HepG2 (cell line): ENCODE measurements at regions not wholly inside any gene's neighbourhood (a gene's known extent, or its start where the extent isn't known, plus 50 kb on each side); places are given as distances from the start of the nearest gene placed in this dataset.

Experiments
- ATAC-seq: fragments of 200-7000 bp; cut with Tn5 transposase; 3 replicates; pipeline ENCODE4 v1.9.1; 2020; ENCODE audit warnings: mild to moderate bottlenecking, moderate library complexity
- BruUV-seq: library from RNA; stranded (reverse); fragments of 400-500 nt; replicated peaks from 2 replicates; lab custom pipeline; 2021; lab: Mats Ljungman, UMichigan
- CTCF ChIA-PET: fragments of 300-600 bp; formaldehyde crosslinking; extraction: SDS; loops from one replicate; lab custom pipeline; 2021; ENCODE audit warnings: low total read pairs, inconsistent platforms, low intra/inter-chr PET ratio; lab: Yijun Ruan, JAX
- POLR2A ChIA-PET: fragments of 350-600 bp; sonication (Branson Sonifier 250); formaldehyde crosslinking; loops from one replicate; lab custom pipeline; 2020; ENCODE audit warnings: antibody characterized with exemption, inconsistent platforms; lab: Yijun Ruan, JAX
- DNase-seq: peaks from one replicate; pipeline ENCODE4 v3.0.0-alpha.2; 2015; ENCODE audit warnings: low spot score
- FAIRE-seq: peaks from 3 replicates; lab custom pipeline; 2011; peaks lifted over from hg19 to GRCh38; lab: Jason Lieb, UNC
- H2AFZ ChIP-seq: one replicate; pipeline ENCODE4 v1.6.1; 2011; ENCODE audit warnings: low read length, inconsistent platforms
- H3K27ac ChIP-seq: fragments of 300-600 bp; 3 replicates; pipeline ENCODE4 v1.8.0; 2011; ENCODE audit warnings: mixed run types, mild to moderate bottlenecking, mixed read lengths, low read length, inconsistent platforms; ENCODE audit not compliant: insufficient read depth; ENCODE audit errors: extremely low read length
- H3K27me3 ChIP-seq, 2 experiments: fragments of 200-600 bp in 1 of 2; 2 replicates in 1 of 2; 3 replicates in 1 of 2; pipeline versions ENCODE4 v1.6.0 to v1.8.0; 2011; ENCODE audit warnings: low read length in 2 of 2, mild to moderate bottlenecking in 2 of 2, moderate library complexity in 2 of 2, inconsistent platforms in 1 of 2; ENCODE audit not compliant: insufficient read depth in 2 of 2, control insufficient read depth in 1 of 2
- H3K36me3 ChIP-seq, 2 experiments: fragments of 200-600 bp in 1 of 2; replicated peaks in 1 of 2; 2 replicates in 1 of 2; 3 replicates in 1 of 2; pipeline versions ENCODE4 v1.5.1 to v1.8.0; 2011; ENCODE audit warnings: low read length in 2 of 2, inconsistent platforms in 1 of 2; ENCODE audit not compliant: insufficient read depth in 2 of 2, control insufficient read depth in 1 of 2
- H3K4me1 ChIP-seq: 2 replicates; pipeline ENCODE4 v1.5.1; 2012; ENCODE audit warnings: low read length, inconsistent platforms; ENCODE audit not compliant: insufficient read depth
- H3K4me2 ChIP-seq: 2 replicates; pipeline ENCODE4 v1.6.0; 2011; ENCODE audit warnings: low read depth, low read length, inconsistent platforms
- H3K4me3 ChIP-seq, 3 experiments: fragments of 200-600 bp in 1 of 3; sonication (generic), shearing (Covaris generic) in 1 of 3; replicated peaks in 1 of 3; 2 replicates each; pipeline ENCODE4 v1.5.1; 2011 to 2016; ENCODE audit warnings: low read length in 3 of 3, inconsistent platforms in 2 of 3, low read depth in 2 of 3, mild to moderate bottlenecking in 2 of 3, control low read depth in 1 of 3, mixed read lengths in 1 of 3; ENCODE audit not compliant: insufficient read depth in 1 of 3
- H3K79me2 ChIP-seq: one replicate; pipeline ENCODE4 v1.6.1; 2011; ENCODE audit warnings: low read length, inconsistent platforms; ENCODE audit not compliant: insufficient read depth
- H3K9ac ChIP-seq: 2 replicates; pipeline ENCODE4 v1.6.0; 2011; ENCODE audit warnings: mild to moderate bottlenecking, low read depth, low read length, inconsistent platforms; ENCODE audit not compliant: insufficient read depth
- H3K9me3 ChIP-seq: 2 replicates; pipeline ENCODE4 v1.5.1; 2012; ENCODE audit warnings: mild to moderate bottlenecking, low read length
- H4K20me1 ChIP-seq: 2 replicates; pipeline ENCODE4 v1.6.0; 2011; ENCODE audit warnings: inconsistent platforms, mild to moderate bottlenecking, low read length, moderate library complexity; ENCODE audit not compliant: insufficient read depth
- ATF7 ChIP-seq, 2 experiments: fragments of 450-650 bp in 1 of 2; sonication (generic) in 1 of 2; formaldehyde crosslinking in 1 of 2; IDR thresholded peaks; 2 replicates each; pipeline versions ENCODE4 v1.4.0 to v1.6.1; 2016 to 2020; ENCODE audit warnings: antibody characterized with exemption in 1 of 2, mild to moderate bottlenecking in 1 of 2, missing genetic modification reagents in 1 of 2
- HDAC2 ChIP-seq: sonication (generic); formaldehyde crosslinking; IDR thresholded peaks from 2 replicates; pipeline ENCODE4 v1.4.0; 2020; ENCODE audit warnings: missing genetic modification reagents
- MIER2 ChIP-seq: IDR thresholded peaks from 2 replicates; pipeline ENCODE4 v1.6.1; 2016; ENCODE audit warnings: missing biosample characterization, missing genetic modification reagents
- POLR2AphosphoS5 ChIP-seq: IDR thresholded peaks from 2 replicates; pipeline ENCODE4 v1.6.1; 2012; ENCODE audit warnings: low read depth, low read length
- PTBP1 ChIP-seq: fragments of 200-400 bp; formaldehyde crosslinking; IDR thresholded peaks from 2 replicates; pipeline ENCODE4 v1.6.1; 2018; ENCODE audit warnings: low read length, low read depth; ENCODE audit not compliant: poor library complexity, severe bottlenecking
- SCMH1 ChIP-seq: sonication (generic); formaldehyde crosslinking; IDR thresholded peaks from 2 replicates; pipeline ENCODE4 v1.9.0; 2021; ENCODE audit warnings: missing genetic modification reagents, mild to moderate bottlenecking, borderline replicate concordance
- TERF1 ChIP-seq: sonication (generic); formaldehyde crosslinking; IDR thresholded peaks from 2 replicates; pipeline ENCODE4 v1.8.0; 2022; ENCODE audit warnings: mild to moderate bottlenecking, missing genetic modification reagents, moderate library complexity
- ZNF256 ChIP-seq: sonication (generic); formaldehyde crosslinking; conservative IDR thresholded peaks from 2 replicates; pipeline ENCODE4 v1.4.0; 2020; ENCODE audit warnings: missing genetic modification reagents
- ZNF530 ChIP-seq: sonication (generic); formaldehyde crosslinking; IDR thresholded peaks from 2 replicates; pipeline ENCODE4 v1.5.0; 2020; ENCODE audit warnings: low read depth, mild to moderate bottlenecking, missing genetic modification reagents
- ZNF550 ChIP-seq: sonication (generic); formaldehyde crosslinking; IDR thresholded peaks from 2 replicates; pipeline ENCODE4 v1.4.0; 2020; ENCODE audit warnings: mild to moderate bottlenecking, missing genetic modification reagents, borderline replicate concordance
- ZNF691 ChIP-seq: sonication (generic); formaldehyde crosslinking; IDR thresholded peaks from 2 replicates; pipeline ENCODE4 v1.4.0; 2020; ENCODE audit warnings: missing genetic modification reagents, low read depth, mild to moderate bottlenecking, borderline replicate concordance
- ZNF737 ChIP-seq: sonication (generic); formaldehyde crosslinking; IDR thresholded peaks from 2 replicates; pipeline ENCODE4 v1.5.0; 2020; ENCODE audit warnings: missing genetic modification reagents, mild to moderate bottlenecking, borderline replicate concordance
- WGBS: methylation state at CpG from one replicate; pipeline ENCODE4 v1.1.6; 2017; ENCODE audit warnings: low lambda C conversion rate; 5-methylcytosine and 5-hydroxymethylcytosine counted together
- in situ Hi-C: cut with HindIII; loops from 2 replicates; pipeline ENCODE4 v1.10.0; 2017; ENCODE audit warnings: low pct_unique_long_range_greater_than_20kb; ENCODE audit not compliant: extremely low pct_ligation_motif_present
- intact Hi-C: fragments of 100-400 bp; cut with micrococcal nuclease; formaldehyde crosslinking; loops from one replicate; pipeline ENCODE4 v1.10.0; 2022; ENCODE audit not compliant: unreplicated experiment
- TF ChIP-seq, protein P1 (sequence below): sonication (generic); formaldehyde crosslinking; IDR thresholded peaks from 2 replicates; pipeline ENCODE4 v1.5.1; 2020; ENCODE audit warnings: missing genetic modification reagents, mild to moderate bottlenecking, borderline replicate concordance

DNA sequence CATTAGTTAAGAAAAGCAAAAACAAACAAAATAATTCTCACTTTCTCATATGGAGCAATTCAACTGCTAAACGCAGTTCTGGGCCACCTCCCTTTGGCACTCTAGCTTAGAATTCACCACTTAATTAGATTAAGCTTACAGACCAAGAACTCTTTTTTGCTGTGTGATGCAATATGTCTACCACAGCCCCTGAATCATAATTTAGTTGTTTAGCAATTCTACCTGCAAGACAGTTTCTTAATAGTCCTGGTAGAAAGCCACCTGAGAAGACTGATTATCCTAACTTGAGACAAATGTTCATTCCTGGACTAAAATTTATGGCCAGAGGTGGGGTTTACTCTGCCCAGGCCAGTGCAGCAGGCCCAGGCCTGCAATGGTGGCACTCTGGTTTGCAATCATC lies 205.9 kb downstream of the HS3ST3A1 start (continued):
- no peak for TF ChIP-seq ZNF691 (CRISPR knock-in tag)
- TF ChIP-seq ATF7 (IDR thresholded peaks at IDR 0.05): no peak
- TF ChIP-seq ATF7 (CRISPR knock-in tag; IDR thresholded peaks at IDR 0.05): no peak
- no peak for TF ChIP-seq SCMH1 (CRISPR knock-in tag)
- TF ChIP-seq, protein P1, sequence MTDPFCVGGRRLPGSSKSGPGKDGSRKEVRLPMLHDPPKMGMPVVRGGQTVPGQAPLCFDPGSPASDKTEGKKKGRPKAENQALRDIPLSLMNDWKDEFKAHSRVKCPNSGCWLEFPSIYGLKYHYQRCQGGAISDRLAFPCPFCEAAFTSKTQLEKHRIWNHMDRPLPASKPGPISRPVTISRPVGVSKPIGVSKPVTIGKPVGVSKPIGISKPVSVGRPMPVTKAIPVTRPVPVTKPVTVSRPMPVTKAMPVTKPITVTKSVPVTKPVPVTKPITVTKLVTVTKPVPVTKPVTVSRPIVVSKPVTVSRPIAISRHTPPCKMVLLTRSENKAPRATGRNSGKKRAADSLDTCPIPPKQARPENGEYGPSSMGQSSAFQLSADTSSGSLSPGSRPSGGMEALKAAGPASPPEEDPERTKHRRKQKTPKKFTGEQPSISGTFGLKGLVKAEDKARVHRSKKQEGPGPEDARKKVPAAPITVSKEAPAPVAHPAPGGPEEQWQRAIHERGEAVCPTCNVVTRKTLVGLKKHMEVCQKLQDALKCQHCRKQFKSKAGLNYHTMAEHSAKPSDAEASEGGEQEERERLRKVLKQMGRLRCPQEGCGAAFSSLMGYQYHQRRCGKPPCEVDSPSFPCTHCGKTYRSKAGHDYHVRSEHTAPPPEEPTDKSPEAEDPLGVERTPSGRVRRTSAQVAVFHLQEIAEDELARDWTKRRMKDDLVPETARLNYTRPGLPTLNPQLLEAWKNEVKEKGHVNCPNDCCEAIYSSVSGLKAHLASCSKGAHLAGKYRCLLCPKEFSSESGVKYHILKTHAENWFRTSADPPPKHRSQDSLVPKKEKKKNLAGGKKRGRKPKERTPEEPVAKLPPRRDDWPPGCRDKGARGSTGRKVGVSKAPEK: no peak
- TF ChIP-seq, all 625 proteins: peak for 0

GRCh38 chr17:13395346-13395745 lies 206.4 kb downstream of the HS3ST3A1 start:
- H3K79me2 ChIP-seq: no peaks in the 10 kb centered on the region
- TF ChIP-seq ZNF737 (CRISPR knock-in tag) (no peak), ZNF550 (CRISPR knock-in tag) (no peak), PTBP1 (no peak), ZNF530 (CRISPR knock-in tag) (no peak), POLR2AphosphoS5 (no peak), HDAC2 (CRISPR knock-in tag) (no peak), MIER2 (CRISPR knock-in tag) (no peak), TERF1 (no peak), ZNF256 (CRISPR knock-in tag) (no peak)
- TF ChIP-seq, all 625 proteins: peak for 0
- Histone ChIP-seq H3K4me1 (0 out of 2 replicates have a peak, but pooled peaks cover 8% of the 10 kb centered on the region), H3K9me3 (no peaks in the 10 kb centered on the region), H4K20me1 (no peaks in the 10 kb centered on the region), H3K9ac (no peak overlapping the region), H3K36me3 (no peaks in the 10 kb centered on the region), H3K27me3 (no peaks in the 10 kb centered on the region), H3K4me3 (no peak overlapping the region), H3K27ac (no peak overlapping the region), H3K4me2 (no peak overlapping the region), H2AFZ (no peak overlapping the region)
- DNase-seq (no peak), ATAC-seq (no peak), FAIRE-seq (no peak)
- intact Hi-C loops (no loop called here), in situ Hi-C loops (no loop called here)
- 75% methylated on average over 8 of the region's 8 CpGs for WGBS
- no TSS peak for BruUV-seq
- ChIA-PET POLR2A (interaction anchor here (1.2 kb wide), 1 partner anchor 9 kb away, joined by 3 read pairs; no protein-coding TSS in a partner anchor), CTCF (no interaction called here)
